ENCODE measurements at regions not wholly inside any gene's neighbourhood (a gene's known extent, or its start where the extent isn't known, plus 50 kb on each side); places are given as distances from the start of the nearest gene placed in this dataset.

DNA sequence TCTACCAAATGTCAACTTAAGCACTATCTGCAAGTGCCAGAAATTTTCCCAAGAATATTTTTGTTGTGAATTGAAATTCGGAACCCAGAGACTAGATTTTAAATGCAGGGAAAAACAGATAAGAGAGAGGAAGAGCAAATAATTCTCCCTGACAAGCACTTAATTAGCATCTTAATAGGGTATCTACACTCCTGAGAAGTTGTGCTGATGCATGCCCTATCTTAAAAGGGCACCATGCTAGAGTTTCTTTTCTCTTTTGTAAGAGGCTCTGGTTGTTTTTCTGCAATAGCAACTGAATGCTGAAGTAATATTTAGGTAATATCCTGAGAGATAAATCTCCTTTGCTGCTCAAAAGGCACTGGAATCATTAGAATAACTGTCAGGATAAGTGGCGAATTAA, 139.9 kb upstream of the UGT8 start:
- DNase-seq (ENCODE audit: low read depth) = no peak
- H3K4me3 ChIP-seq (ENCODE audit: control insufficient read depth, low read depth, low read length) = no peak overlapping the region
- TF ChIP-seq CTCF (IDR thresholded peaks at IDR 0.05; ENCODE audit: control insufficient read depth, insufficient read depth, low read depth, low read length, missing control alignments) = no peak

GRCh38 chr4:114464726-114465272, 133.8 kb upstream of the UGT8 start:
- no peak for DNase-seq (ENCODE audit: low read depth)
- no peak for TF ChIP-seq CTCF (IDR thresholded peaks at IDR 0.05; ENCODE audit: control insufficient read depth, insufficient read depth, low read depth, low read length, missing control alignments)
- no peak overlapping the region for H3K4me3 ChIP-seq (ENCODE audit: control insufficient read depth, low read depth, low read length)

DNA sequence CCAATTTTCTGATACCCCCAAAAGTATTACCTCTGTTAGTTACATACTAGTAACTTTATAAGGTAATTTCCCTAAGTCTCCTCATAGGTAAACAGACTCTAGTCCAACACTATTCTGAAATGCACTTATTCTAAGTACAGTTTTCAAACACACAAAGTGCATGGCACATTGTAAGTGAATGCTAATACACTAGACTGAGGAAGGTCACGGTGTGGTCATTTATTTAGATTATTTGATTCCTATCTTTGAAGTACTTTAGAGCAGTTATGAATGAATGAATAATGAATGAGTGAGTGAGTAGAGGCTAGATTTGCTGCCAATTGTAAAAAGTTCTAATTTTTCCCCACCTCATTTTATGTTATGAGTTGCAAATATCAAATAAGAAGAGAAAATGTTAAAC, 132.8 kb upstream of the UGT8 start:
- no peak for DNase-seq (ENCODE audit: low read depth)
- no peak for TF ChIP-seq CTCF (IDR thresholded peaks at IDR 0.05; ENCODE audit: control insufficient read depth, insufficient read depth, low read depth, low read length, missing control alignments)
- no peak overlapping the region for H3K4me3 ChIP-seq (ENCODE audit: control insufficient read depth, low read depth, low read length)

DNA sequence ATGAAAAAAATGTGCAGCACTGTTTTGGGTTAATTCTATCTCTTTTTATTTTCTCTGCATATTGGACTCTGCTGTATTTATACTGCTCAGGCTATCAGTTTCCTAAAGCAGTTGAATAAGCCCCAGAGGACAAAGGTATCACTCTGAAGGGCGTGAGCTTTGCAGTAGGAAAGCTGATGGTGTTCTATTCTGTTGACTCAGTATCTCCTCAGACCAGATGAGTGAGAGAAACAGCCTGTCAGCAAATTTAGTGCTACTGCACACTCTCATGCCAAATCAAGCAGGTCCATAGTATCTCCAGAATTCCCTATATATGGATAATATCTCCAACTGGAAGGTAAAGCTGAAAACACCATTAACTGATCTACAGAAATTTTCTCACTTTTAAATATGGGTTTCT, 132.3 kb upstream of the UGT8 start:
- TF ChIP-seq CTCF (IDR thresholded peaks at IDR 0.05; ENCODE audit: control insufficient read depth, insufficient read depth, low read depth, low read length, missing control alignments) = no peak
- H3K4me3 ChIP-seq (ENCODE audit: control insufficient read depth, low read depth, low read length) = no peak overlapping the region
- no peak for DNase-seq (ENCODE audit: low read depth)

DNA sequence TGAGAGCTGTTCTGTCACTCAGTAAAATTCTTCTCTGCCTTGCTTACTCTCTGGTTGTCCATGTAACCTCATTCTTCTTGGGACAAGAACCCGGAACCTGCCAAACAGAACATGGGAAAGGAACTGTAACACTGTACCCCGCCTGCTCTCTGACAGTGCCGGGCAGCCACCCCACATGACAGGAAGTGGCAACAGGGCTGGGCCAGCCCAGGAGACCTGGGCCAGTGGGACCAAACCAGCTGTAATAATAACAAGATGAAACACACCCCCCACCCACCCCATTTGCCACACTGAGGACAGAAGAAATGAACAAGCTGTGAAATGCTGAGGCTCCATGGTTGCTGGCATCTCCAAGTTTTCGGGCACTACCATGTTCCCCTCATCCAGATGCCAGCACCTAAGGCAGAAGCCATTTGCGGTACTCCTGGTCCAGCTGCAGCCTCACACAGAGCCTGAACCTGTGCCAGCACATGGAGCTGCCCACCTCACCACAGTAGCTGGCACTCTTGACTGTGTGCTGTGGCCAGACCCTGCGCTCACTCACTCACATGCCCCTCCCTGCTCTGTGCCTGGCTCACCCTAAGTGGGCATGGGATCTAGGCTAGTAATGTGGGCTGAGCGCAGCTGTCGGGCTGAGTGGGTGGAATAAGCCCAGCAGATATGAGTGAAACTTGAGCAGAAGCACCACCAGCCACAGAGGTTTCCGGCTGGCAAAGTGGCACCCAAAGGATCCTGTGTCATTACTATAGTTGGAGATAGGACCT, 126.2 kb upstream of the UGT8 start:
- no peak for TF ChIP-seq CTCF (IDR thresholded peaks at IDR 0.05; ENCODE audit: control insufficient read depth, insufficient read depth, low read depth, low read length, missing control alignments)
- H3K4me3 ChIP-seq (ENCODE audit: control insufficient read depth, low read depth, low read length) = no peak overlapping the region
- no peak for DNase-seq (ENCODE audit: low read depth)

DNA sequence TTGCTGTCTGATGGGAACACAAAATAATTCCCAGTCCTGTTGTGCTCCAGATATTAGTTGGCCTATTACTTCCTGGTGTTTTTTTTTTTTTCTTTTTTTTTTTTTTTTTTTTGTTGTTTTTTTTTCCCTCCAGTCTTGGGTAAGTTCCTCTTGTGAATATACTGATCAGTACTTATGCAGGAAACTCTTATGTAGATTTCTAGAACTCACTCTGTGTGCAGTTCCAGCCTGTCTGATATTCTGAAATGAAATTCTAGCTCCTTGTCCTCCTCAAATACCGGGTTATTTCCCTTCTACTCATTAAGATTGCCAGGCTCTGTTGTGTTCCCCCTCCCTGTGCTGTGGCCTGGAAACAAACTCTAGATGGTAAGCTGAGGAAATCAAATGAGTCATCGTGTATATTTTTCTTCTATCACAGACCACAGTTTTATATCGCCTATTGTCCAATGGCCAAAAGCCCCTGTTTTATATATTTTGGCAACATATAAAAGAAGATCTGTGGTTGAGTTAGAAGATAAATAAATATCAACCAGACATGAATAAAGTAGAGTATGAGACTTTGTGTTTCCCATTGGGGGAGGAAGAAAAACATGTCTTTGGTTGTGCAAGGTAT, 124.3 kb upstream of the UGT8 start:
- DNase-seq (ENCODE audit: low read depth) = no peak
- H3K4me3 ChIP-seq (ENCODE audit: control insufficient read depth, low read depth, low read length) = no peak overlapping the region
- no peak for TF ChIP-seq CTCF (IDR thresholded peaks at IDR 0.05; ENCODE audit: control insufficient read depth, insufficient read depth, low read depth, low read length, missing control alignments)

Measured in AG09309 (cell line).